Stomach (tissue), 4 donors: ENCODE measurements at regions not wholly inside any gene's neighbourhood (a gene's known extent, or its start where the extent isn't known, plus 50 kb on each side); places are given as distances from the start of the nearest gene placed in this dataset.

Source experiments
- CTCF ChIP-seq, 7 experiments: fragments of 450-650 bp in 4 of 7; fragments of 200-600 bp in 3 of 7; sonication (generic) in 3 of 7; IDR thresholded peaks; one replicate each; pipeline ENCODE4 v1.5.1; 2016 to 2019; ENCODE audit warnings: antibody characterized with exemption in 7 of 7, control low read depth in 2 of 7, mild to moderate bottlenecking in 1 of 7
- EP300 ChIP-seq: sonication (generic); formaldehyde crosslinking; IDR thresholded peaks from one replicate; pipeline ENCODE4 v1.6.1; 2017; ENCODE audit warnings: antibody characterized with exemption
- POLR2A ChIP-seq, 4 donors: fragments of 450-650 bp; IDR thresholded peaks; one replicate each; pipeline ENCODE4 v1.6.1; 2016; ENCODE audit warnings: antibody characterized with exemption in 4 of 4, control low read depth in 2 of 4, mild to moderate bottlenecking in 1 of 4, moderate library complexity in 1 of 4
- POLR2AphosphoS5 ChIP-seq, 3 donors: sonication (generic); formaldehyde crosslinking; IDR thresholded peaks; one replicate each; pipeline ENCODE4 v1.6.1; 2016; ENCODE audit warnings: antibody characterized with exemption in 3 of 3

- TF ChIP-seq CTCF (IDR thresholded peaks at IDR 0.05), result no peak
- no peak for TF ChIP-seq POLR2A (IDR thresholded peaks at IDR 0.05)
- no peak for TF ChIP-seq EP300
- no peak for TF ChIP-seq POLR2AphosphoS5 (IDR thresholded peaks at IDR 0.05)
Measured at GRCh38 chr11:97345032-97345431, 955.2 kb downstream of the JRKL start.
